HEK293T (cell line): ENCODE measurements at regions not wholly inside any gene's neighbourhood (a gene's known extent, or its start where the extent isn't known, plus 50 kb on each side); places are given as distances from the start of the nearest gene placed in this dataset.

Experiments used
- CTCF ChIA-PET: fragments of 350-600 bp; formaldehyde crosslinking; extraction: SDS; loops from one replicate; lab custom pipeline; 2021; ENCODE audit warnings: antibody characterized with exemption, inconsistent platforms; lab: Yijun Ruan, JAX
- POLR2A ChIA-PET: fragments of 350-600 bp; formaldehyde crosslinking; extraction: SDS; loops from one replicate; lab custom pipeline; 2020; ENCODE audit warnings: antibody characterized with exemption, inconsistent platforms; lab: Yijun Ruan, JAX
- DNase-seq: peaks from one replicate; pipeline ENCODE4 v3.0.0; 2012; ENCODE audit warnings: mixed read lengths; ENCODE audit errors: extremely low spot score
- ARNT ChIP-seq: fragments of 450-650 bp; IDR thresholded peaks from 2 replicates; pipeline ENCODE4 v1.6.1; 2017; ENCODE audit warnings: mild to moderate bottlenecking
- BHLHE40 ChIP-seq: fragments of 450-650 bp; IDR thresholded peaks from 2 replicates; pipeline ENCODE4 v1.6.1; 2016; ENCODE audit warnings: mild to moderate bottlenecking, moderate library complexity, borderline replicate concordance
- CTBP1 ChIP-seq: fragments of 450-650 bp; IDR thresholded peaks from 2 replicates; pipeline ENCODE4 v1.6.1; 2016; ENCODE audit warnings: borderline replicate concordance
- ELF4 ChIP-seq: fragments of 450-650 bp; IDR thresholded peaks from 2 replicates; pipeline ENCODE4 v1.6.1; 2017; ENCODE audit warnings: antibody characterized with exemption
- FOXA1 ChIP-seq: fragments of 450-650 bp; IDR thresholded peaks from 2 replicates; pipeline ENCODE4 v1.6.1; 2016; ENCODE audit warnings: mild to moderate bottlenecking
- FOXK2 ChIP-seq: fragments of 450-650 bp; IDR thresholded peaks from 2 replicates; pipeline ENCODE4 v1.6.1; 2016; ENCODE audit warnings: mild to moderate bottlenecking
- FOXM1 ChIP-seq: fragments of 450-650 bp; IDR thresholded peaks from 2 replicates; pipeline ENCODE4 v1.6.1; 2017; ENCODE audit warnings: mild to moderate bottlenecking, borderline replicate concordance
- HDGF ChIP-seq: fragments of 450-650 bp; IDR thresholded peaks from 2 replicates; pipeline ENCODE4 v1.6.1; 2017; ENCODE audit warnings: antibody characterized with exemption, borderline replicate concordance
- L3MBTL2 ChIP-seq: fragments of 450-650 bp; conservative IDR thresholded peaks from 2 replicates; pipeline ENCODE4 v1.6.1; 2016; ENCODE audit warnings: mild to moderate bottlenecking
- LEF1 ChIP-seq: fragments of 450-650 bp; IDR thresholded peaks from 2 replicates; pipeline ENCODE4 v1.6.1; 2017; ENCODE audit warnings: mild to moderate bottlenecking, borderline replicate concordance
- NFRKB ChIP-seq: fragments of 450-650 bp; IDR thresholded peaks from 2 replicates; pipeline ENCODE4 v1.6.1; 2016; ENCODE audit warnings: mild to moderate bottlenecking, moderate library complexity
- PKNOX1 ChIP-seq: fragments of 450-650 bp; IDR thresholded peaks from 2 replicates; pipeline ENCODE4 v1.6.1; 2016
- SP1 ChIP-seq: fragments of 450-650 bp; IDR thresholded peaks from 2 replicates; pipeline ENCODE4 v1.6.1; 2017
- SUZ12 ChIP-seq: fragments of 450-650 bp; IDR thresholded peaks from 2 replicates; pipeline ENCODE4 v1.6.1; 2016; ENCODE audit warnings: mild to moderate bottlenecking
- TARDBP ChIP-seq: fragments of 450-650 bp; IDR thresholded peaks from 2 replicates; pipeline ENCODE4 v1.6.1; 2016
- ZNF384 ChIP-seq: fragments of 450-650 bp; IDR thresholded peaks from 2 replicates; pipeline ENCODE4 v1.6.1; 2016

GRCh38 chr15:39066677-39067076, 502.1 kb upstream of the RASGRP1 start:
- ChIA-PET POLR2A (no interaction called here), CTCF (no interaction called here)
- no peak for DNase-seq
- TF ChIP-seq FOXK2 (no peak), TARDBP (no peak), PKNOX1 (no peak), ELF4 (no peak), SP1 (no peak), CTBP1 (no peak), L3MBTL2 (no peak), ARNT (no peak), SUZ12 (no peak), FOXA1 (no peak), ZNF384 (no peak), BHLHE40 (no peak), FOXM1 (no peak), NFRKB (no peak), HDGF (no peak), LEF1 (no peak)

- TF ChIP-seq HDGF, result no peak
- TF ChIP-seq SUZ12, result no peak
- no peak for TF ChIP-seq SP1
- TF ChIP-seq TARDBP, result no peak
- TF ChIP-seq L3MBTL2, result no peak
- TF ChIP-seq LEF1, result no peak
- no peak for TF ChIP-seq ARNT
- CTCF ChIA-PET, result no interaction called here
- no peak for DNase-seq
- POLR2A ChIA-PET, result no interaction called here
Measured at GRCh38 chr15:39074341-39074985, 506.4 kb upstream of the THBS1 start.

- TF ChIP-seq L3MBTL2 (no peak), ELF4 (no peak), ARNT (no peak), FOXK2 (no peak), SUZ12 (no peak), PKNOX1 (no peak), HDGF (no peak), BHLHE40 (no peak), NFRKB (no peak), FOXA1 (no peak), SP1 (no peak), FOXM1 (no peak), TARDBP (no peak), LEF1 (no peak)
- ChIA-PET POLR2A (no interaction called here), CTCF (no interaction called here)
- no peak for DNase-seq
Measured at GRCh38 chr15:39075311-39075710, 505.6 kb upstream of the THBS1 start.

- ChIA-PET POLR2A (no interaction called here), CTCF (no interaction called here)
Measured at GRCh38 chr15:39075756-39076341, 505.0 kb upstream of the THBS1 start.

GRCh38 chr15:39078026-39078425, 502.9 kb upstream of the THBS1 start:
- POLR2A ChIA-PET, result no interaction called here
- TF ChIP-seq ZNF384, result no peak
- TF ChIP-seq HDGF, result no peak
- TF ChIP-seq L3MBTL2, result no peak
- no peak for TF ChIP-seq SUZ12
- TF ChIP-seq FOXM1, result no peak
- TF ChIP-seq FOXA1, result no peak
- TF ChIP-seq ARNT, result no peak
- TF ChIP-seq NFRKB, result no peak
- TF ChIP-seq SP1, result no peak
- no peak for TF ChIP-seq BHLHE40
- TF ChIP-seq FOXK2, result no peak
- DNase-seq, result no peak
- CTCF ChIA-PET, result no interaction called here

More at GRCh38 chr15:39075756-39076341, 505.0 kb upstream of the THBS1 start:
- no peak for TF ChIP-seq ARNT
- no peak for TF ChIP-seq FOXM1
- TF ChIP-seq SUZ12, result no peak
- no peak for TF ChIP-seq SP1
- no peak for TF ChIP-seq FOXK2
- no peak for TF ChIP-seq BHLHE40
- no peak for TF ChIP-seq ZNF384
- TF ChIP-seq HDGF, result no peak
- no peak for TF ChIP-seq FOXA1
- no peak for TF ChIP-seq CTBP1
- no peak for TF ChIP-seq TARDBP
- TF ChIP-seq PKNOX1, result no peak
- TF ChIP-seq LEF1, result no peak
- TF ChIP-seq L3MBTL2, result no peak
- no peak for TF ChIP-seq ELF4
- no peak for TF ChIP-seq NFRKB
- DNase-seq, result no peak

GRCh38 chr15:39079296-39079847, 501.5 kb upstream of the THBS1 start:
- POLR2A ChIA-PET, result no interaction called here
- CTCF ChIA-PET, result no interaction called here
- no peak for DNase-seq
- no peak for TF ChIP-seq ARNT
- TF ChIP-seq CTBP1, result no peak
- no peak for TF ChIP-seq NFRKB
- TF ChIP-seq BHLHE40, result no peak
- TF ChIP-seq ZNF384, result no peak
- TF ChIP-seq FOXA1, result no peak
- no peak for TF ChIP-seq FOXK2
- no peak for TF ChIP-seq HDGF
- no peak for TF ChIP-seq TARDBP
- no peak for TF ChIP-seq SUZ12
- no peak for TF ChIP-seq L3MBTL2
- TF ChIP-seq LEF1, result no peak
- no peak for TF ChIP-seq SP1
- no peak for TF ChIP-seq FOXM1
- no peak for TF ChIP-seq PKNOX1
- TF ChIP-seq ELF4, result no peak
